HepG2 (cell line): ENCODE measurements at regions not wholly inside any gene's neighbourhood (a gene's known extent, or its start where the extent isn't known, plus 50 kb on each side); places are given as distances from the start of the nearest gene placed in this dataset.
A peak's percentile ranks its signal among the peaks of the same experiment; 100 is the strongest.

Source experiments
- ATAC-seq: fragments of 200-7000 bp; cut with Tn5 transposase; 3 replicates; pipeline ENCODE4 v1.9.1; 2020; ENCODE audit warnings: mild to moderate bottlenecking, moderate library complexity
- BruUV-seq: library from RNA; stranded (reverse); fragments of 400-500 nt; replicated peaks from 2 replicates; lab custom pipeline; 2021; lab: Mats Ljungman, UMichigan
- CTCF ChIA-PET: fragments of 300-600 bp; formaldehyde crosslinking; extraction: SDS; loops from one replicate; lab custom pipeline; 2021; ENCODE audit warnings: low total read pairs, inconsistent platforms, low intra/inter-chr PET ratio; lab: Yijun Ruan, JAX
- POLR2A ChIA-PET: fragments of 350-600 bp; sonication (Branson Sonifier 250); formaldehyde crosslinking; loops from one replicate; lab custom pipeline; 2020; ENCODE audit warnings: antibody characterized with exemption, inconsistent platforms; lab: Yijun Ruan, JAX
- DNase-seq: peaks from one replicate; pipeline ENCODE4 v3.0.0-alpha.2; 2015; ENCODE audit warnings: low spot score
- FAIRE-seq: peaks from 3 replicates; lab custom pipeline; 2011; peaks lifted over from hg19 to GRCh38; lab: Jason Lieb, UNC
- H2AFZ ChIP-seq: one replicate; pipeline ENCODE4 v1.6.1; 2011; ENCODE audit warnings: low read length, inconsistent platforms
- H3K27ac ChIP-seq: fragments of 300-600 bp; 3 replicates; pipeline ENCODE4 v1.8.0; 2011; ENCODE audit warnings: mixed run types, mild to moderate bottlenecking, mixed read lengths, low read length, inconsistent platforms; ENCODE audit not compliant: insufficient read depth; ENCODE audit errors: extremely low read length
- H3K27me3 ChIP-seq, 2 experiments: fragments of 200-600 bp in 1 of 2; 2 replicates in 1 of 2; 3 replicates in 1 of 2; pipeline versions ENCODE4 v1.6.0 to v1.8.0; 2011; ENCODE audit warnings: low read length in 2 of 2, mild to moderate bottlenecking in 2 of 2, moderate library complexity in 2 of 2, inconsistent platforms in 1 of 2; ENCODE audit not compliant: insufficient read depth in 2 of 2, control insufficient read depth in 1 of 2
- H3K36me3 ChIP-seq, 2 experiments: fragments of 200-600 bp in 1 of 2; replicated peaks in 1 of 2; 2 replicates in 1 of 2; 3 replicates in 1 of 2; pipeline versions ENCODE4 v1.5.1 to v1.8.0; 2011; ENCODE audit warnings: low read length in 2 of 2, inconsistent platforms in 1 of 2; ENCODE audit not compliant: insufficient read depth in 2 of 2, control insufficient read depth in 1 of 2
- H3K4me1 ChIP-seq: 2 replicates; pipeline ENCODE4 v1.5.1; 2012; ENCODE audit warnings: low read length, inconsistent platforms; ENCODE audit not compliant: insufficient read depth
- H3K4me2 ChIP-seq: 2 replicates; pipeline ENCODE4 v1.6.0; 2011; ENCODE audit warnings: low read depth, low read length, inconsistent platforms
- H3K4me3 ChIP-seq, 3 experiments: fragments of 200-600 bp in 1 of 3; sonication (generic), shearing (Covaris generic) in 1 of 3; replicated peaks in 1 of 3; 2 replicates each; pipeline ENCODE4 v1.5.1; 2011 to 2016; ENCODE audit warnings: low read length in 3 of 3, inconsistent platforms in 2 of 3, low read depth in 2 of 3, mild to moderate bottlenecking in 2 of 3, control low read depth in 1 of 3, mixed read lengths in 1 of 3; ENCODE audit not compliant: insufficient read depth in 1 of 3
- H3K79me2 ChIP-seq: one replicate; pipeline ENCODE4 v1.6.1; 2011; ENCODE audit warnings: low read length, inconsistent platforms; ENCODE audit not compliant: insufficient read depth
- H3K9ac ChIP-seq: 2 replicates; pipeline ENCODE4 v1.6.0; 2011; ENCODE audit warnings: mild to moderate bottlenecking, low read depth, low read length, inconsistent platforms; ENCODE audit not compliant: insufficient read depth
- H3K9me3 ChIP-seq: 2 replicates; pipeline ENCODE4 v1.5.1; 2012; ENCODE audit warnings: mild to moderate bottlenecking, low read length
- H4K20me1 ChIP-seq: 2 replicates; pipeline ENCODE4 v1.6.0; 2011; ENCODE audit warnings: inconsistent platforms, mild to moderate bottlenecking, low read length, moderate library complexity; ENCODE audit not compliant: insufficient read depth
- FOSL1 ChIP-seq: sonication (generic); formaldehyde crosslinking; IDR thresholded peaks from 2 replicates; pipeline ENCODE4 v1.9.0; 2021; ENCODE audit warnings: missing genetic modification reagents, borderline replicate concordance
- FOXP4 ChIP-seq: sonication (generic); formaldehyde crosslinking; IDR thresholded peaks from 2 replicates; pipeline ENCODE4 v1.4.0; 2020; ENCODE audit warnings: missing genetic modification reagents
- MAFF ChIP-seq: IDR thresholded peaks from 2 replicates; pipeline ENCODE4 v1.6.1; 2011; ENCODE audit warnings: low read depth, low read length, improper control_type of control experiment
- MAFK ChIP-seq, 2 experiments: IDR thresholded peaks in 1 of 2; conservative IDR thresholded peaks in 1 of 2; 2 replicates each; pipeline ENCODE4 v1.6.1; 2011; ENCODE audit warnings: improper control_type of control experiment in 2 of 2, low read length in 2 of 2
- THAP9 ChIP-seq: sonication (generic); formaldehyde crosslinking; IDR thresholded peaks from 2 replicates; pipeline ENCODE4; 2020; ENCODE audit warnings: missing genetic modification reagents, mild to moderate bottlenecking, borderline replicate concordance
- ZNF362 ChIP-seq: sonication (generic); formaldehyde crosslinking; IDR thresholded peaks from 2 replicates; pipeline ENCODE4 v1.4.0; 2020; ENCODE audit warnings: missing genetic modification reagents, mild to moderate bottlenecking, borderline replicate concordance
- ZNF558 ChIP-seq: sonication (generic); formaldehyde crosslinking; IDR thresholded peaks from 2 replicates; pipeline ENCODE4 v1.9.0; 2022; ENCODE audit warnings: mild to moderate bottlenecking, missing genetic modification reagents, borderline replicate concordance
- ZNF780A ChIP-seq: sonication (generic); formaldehyde crosslinking; IDR thresholded peaks from 2 replicates; pipeline ENCODE4 v1.8.0; 2022; ENCODE audit warnings: mild to moderate bottlenecking, missing genetic modification reagents, moderate library complexity
- ZNF850 ChIP-seq: sonication (generic); formaldehyde crosslinking; conservative IDR thresholded peaks from 2 replicates; pipeline ENCODE4 v1.9.0; 2021; ENCODE audit warnings: mild to moderate bottlenecking, missing genetic modification reagents
- WGBS: methylation state at CpG from one replicate; pipeline ENCODE4 v1.1.6; 2017; ENCODE audit warnings: low lambda C conversion rate; 5-methylcytosine and 5-hydroxymethylcytosine counted together
- in situ Hi-C: cut with HindIII; loops from 2 replicates; pipeline ENCODE4 v1.10.0; 2017; ENCODE audit warnings: low pct_unique_long_range_greater_than_20kb; ENCODE audit not compliant: extremely low pct_ligation_motif_present
- intact Hi-C: fragments of 100-400 bp; cut with micrococcal nuclease; formaldehyde crosslinking; loops from one replicate; pipeline ENCODE4 v1.10.0; 2022; ENCODE audit not compliant: unreplicated experiment

GRCh38 chr12:84135586-84136279 is 776.9 kb downstream of the SLC6A15 start:
- in situ Hi-C loops (no loop called here), intact Hi-C loops (no loop called here)
- WGBS = 0% methylated on average over 1 of the region's 1 CpG
- Histone ChIP-seq H3K4me2 (no peak overlapping the region), H3K9me3 (no peaks in the 10 kb centered on the region), H3K9ac (no peak overlapping the region), H3K27me3 (no peaks in the 10 kb centered on the region), H3K4me1 (no peaks in the 10 kb centered on the region), H3K4me3 (no peak overlapping the region), H3K36me3 (no peaks in the 10 kb centered on the region), H2AFZ (no peak overlapping the region)
- POLR2A ChIA-PET = no interaction called here
- no TSS peak for BruUV-seq
- DNase-seq (no peak), ATAC-seq (no peak)
- TF ChIP-seq MAFF (peak; percentile 52; the same call in 1 of the 2 replicates), MAFK (conservative IDR thresholded peaks at IDR 0.05 in 1 of 2, IDR thresholded peaks at IDR 0.05 in 1 of 2; ENCODE audit: low read length in 2 of 2) (peak; percentile 55 to 77), ZNF362 (no peak)
- TF ChIP-seq, all 625 proteins: peak for 2
- CTCF ChIA-PET = no interaction called here
- H3K27ac ChIP-seq = no peak overlapping the region
- H3K79me2 ChIP-seq = no peaks in the 10 kb centered on the region
- no peak for FAIRE-seq
- no peaks in the 10 kb centered on the region for H4K20me1 ChIP-seq

- no TSS peak for BruUV-seq
- Histone ChIP-seq H3K4me1 (no peaks in the 10 kb centered on the region), H3K4me3 (no peak overlapping the region), H3K27ac (no peak overlapping the region), H2AFZ (no peak overlapping the region), H3K27me3 (no peaks in the 10 kb centered on the region), H3K79me2 (no peaks in the 10 kb centered on the region), H3K9ac (no peak overlapping the region), H3K36me3 (no peaks in the 10 kb centered on the region), H3K4me2 (no peak overlapping the region), H3K9me3 (no peaks in the 10 kb centered on the region), H4K20me1 (no peaks in the 10 kb centered on the region)
- 1% methylated on average over 2 of the region's 2 CpGs for WGBS
- ChIA-PET POLR2A (no interaction called here), CTCF (no interaction called here)
- DNase-seq (no peak), ATAC-seq (no peak), FAIRE-seq (no peak)
- in situ Hi-C loops = no loop called here
- intact Hi-C loops = no loop called here
- TF ChIP-seq THAP9 = no peak
- no peak for TF ChIP-seq ZNF780A
- TF ChIP-seq ZNF850 (CRISPR knock-in tag) = no peak
- no peak for TF ChIP-seq FOSL1 (CRISPR knock-in tag)
- TF ChIP-seq ZNF558 = no peak
- TF ChIP-seq FOXP4 = no peak
Measured at GRCh38 chr12:84134797-84135366, 777.7 kb downstream of the SLC6A15 start.
